Right renal pelvis (tissue), 4 donors: ENCODE measurements at regions not wholly inside any gene's neighbourhood (a gene's known extent, or its start where the extent isn't known, plus 50 kb on each side); places are given as distances from the start of the nearest gene placed in this dataset.

Experiments
- DNase-seq, 4 donors: peaks; one replicate each; pipeline ENCODE4 v3.0.0-alpha.2; 2013; ENCODE audit warnings: low read depth in 4 of 4, low spot score in 3 of 4, missing footprints in 1 of 4

GRCh38 chr4:22999419-22999818 lies 306.7 kb downstream of the GBA3 start:
- no peak for DNase-seq

GRCh38 chr4:22997358-22998224 lies 304.9 kb downstream of the GBA3 start:
- no peak for DNase-seq

- DNase-seq = no peak
Measured at GRCh38 chr4:22991576-22991975, 298.8 kb downstream of the GBA3 start.

GRCh38 chr4:22988526-22988925 lies 295.8 kb downstream of the GBA3 start:
- DNase-seq = no peak

- DNase-seq = no peak
Measured at GRCh38 chr4:22987870-22988269, 295.1 kb downstream of the GBA3 start.

GRCh38 chr4:22986881-22987280 lies 294.1 kb downstream of the GBA3 start:
- DNase-seq = no peak

GRCh38 chr4:22986262-22986661 lies 293.5 kb downstream of the GBA3 start:
- no peak for DNase-seq

GRCh38 chr4:22984390-22984789 lies 291.7 kb downstream of the GBA3 start:
- no peak for DNase-seq

- DNase-seq = no peak
Measured at GRCh38 chr4:22978656-22979055, 285.9 kb downstream of the GBA3 start.

GRCh38 chr4:22970665-22971064 lies 277.9 kb downstream of the GBA3 start:
- DNase-seq = no peak

GRCh38 chr4:22969287-22969896 lies 276.7 kb downstream of the GBA3 start:
- DNase-seq = no peak

- DNase-seq = peak in 1 of 4 donors; percentile 18
Measured at GRCh38 chr4:22962295-22962694, 269.6 kb downstream of the GBA3 start.

GRCh38 chr4:22959483-22959882 lies 266.7 kb downstream of the GBA3 start:
- DNase-seq = no peak

GRCh38 chr4:22957774-22958309 lies 265.1 kb downstream of the GBA3 start:
- no peak for DNase-seq

GRCh38 chr4:22949161-22949855 lies 256.6 kb downstream of the GBA3 start:
- DNase-seq = no peak

GRCh38 chr4:22947851-22948250 lies 255.1 kb downstream of the GBA3 start:
- DNase-seq = no peak

- DNase-seq = no peak
Measured at GRCh38 chr4:22942920-22943559, 250.3 kb downstream of the GBA3 start.

GRCh38 chr4:22941688-22942375 lies 249.1 kb downstream of the GBA3 start:
- peak in 1 of 4 donors; percentile 4 for DNase-seq

- no peak for DNase-seq
Measured at GRCh38 chr4:22932326-22932725, 239.6 kb downstream of the GBA3 start.

- no peak for DNase-seq
Measured at GRCh38 chr4:22922426-22922825, 229.7 kb downstream of the GBA3 start.
